GM21576 (cell line): ENCODE measurements at regions not wholly inside any gene's neighbourhood (a gene's known extent, or its start where the extent isn't known, plus 50 kb on each side); places are given as distances from the start of the nearest gene placed in this dataset.
"Not testable (repeated sequence)": the region's sequence is repeated elsewhere in the genome, so short reads cannot be mapped to it uniquely, and the experiment has no call there.

Experiments
- ATAC-seq: cut with Tn5 transposase; IDR thresholded peaks from one replicate; pipeline ENCODE4 v1.9.1; 2021; ENCODE audit warnings: mild to moderate bottlenecking, moderate library complexity; ENCODE audit not compliant: unreplicated experiment

GRCh38 chr1:192862271-192862670 lies 53.4 kb downstream of the RGS2 start:
- no peak for ATAC-seq

- no peak for ATAC-seq
These were observed 57.5 kb downstream of the RGS2 start for GRCh38 chr1:192866241-192866868.

- ATAC-seq = no peak
These were observed 58.3 kb downstream of the RGS2 start for GRCh38 chr1:192867180-192867579.

- ATAC-seq = no peak
These were observed 60.6 kb downstream of the RGS2 start for GRCh38 chr1:192869308-192869940.

GRCh38 chr1:192872010-192872409 lies 63.2 kb downstream of the RGS2 start:
- ATAC-seq = no peak

- ATAC-seq = no peak
These were observed 65.0 kb downstream of the RGS2 start for GRCh38 chr1:192873836-192874235.

GRCh38 chr1:192876633-192877032 lies 67.8 kb downstream of the RGS2 start:
- no peak for ATAC-seq

GRCh38 chr1:192877283-192877886 lies 68.5 kb downstream of the RGS2 start:
- no peak for ATAC-seq

GRCh38 chr1:192878249-192878648 lies 69.4 kb downstream of the RGS2 start:
- no peak for ATAC-seq

- ATAC-seq = no peak
These were observed 70.6 kb downstream of the RGS2 start for GRCh38 chr1:192879406-192879805.

- no peak for ATAC-seq
These were observed 71.4 kb downstream of the RGS2 start for GRCh38 chr1:192880231-192880630.

- ATAC-seq = no peak
These were observed 75.4 kb downstream of the RGS2 start for GRCh38 chr1:192884241-192884640.

GRCh38 chr1:192885387-192885786 lies 76.5 kb downstream of the RGS2 start:
- not testable (repeated sequence) for ATAC-seq

- ATAC-seq = no peak
These were observed 78.6 kb downstream of the RGS2 start for GRCh38 chr1:192887426-192887825.

- ATAC-seq = no peak
These were observed 79.7 kb downstream of the RGS2 start for GRCh38 chr1:192888574-192888973.

GRCh38 chr1:192889082-192889481 lies 80.2 kb downstream of the RGS2 start:
- no peak for ATAC-seq

GRCh38 chr1:192890134-192890533 lies 81.3 kb downstream of the RGS2 start:
- no peak for ATAC-seq

GRCh38 chr1:192892934-192893333 lies 84.1 kb downstream of the RGS2 start:
- no peak for ATAC-seq

GRCh38 chr1:192895487-192895886 lies 86.6 kb downstream of the RGS2 start:
- ATAC-seq = not testable (repeated sequence)

GRCh38 chr1:192896376-192896775 lies 87.5 kb downstream of the RGS2 start:
- no peak for ATAC-seq

GRCh38 chr1:192901500-192901899 lies 92.7 kb downstream of the RGS2 start:
- ATAC-seq = no peak

- no peak for ATAC-seq
These were observed 94.3 kb downstream of the RGS2 start for GRCh38 chr1:192903142-192903541.
